Mesenchymal stem cell (in vitro differentiated cells and primary cell): ENCODE measurements at regions not wholly inside any gene's neighbourhood (a gene's known extent, or its start where the extent isn't known, plus 50 kb on each side); places are given as distances from the start of the nearest gene placed in this dataset.
"Not testable (repeated sequence)": the region's sequence is repeated elsewhere in the genome, so short reads cannot be mapped to it uniquely, and the experiment has no call there.

Experiments
- DNase-seq: peaks from one replicate; pipeline ENCODE4 v3.0.0-alpha.2; 2013
- H2AFZ ChIP-seq: one replicate; pipeline ENCODE4 v1.6.1; 2013; ENCODE audit warnings: low read depth, mild to moderate bottlenecking, control low read depth, inconsistent platforms, low read length, moderate library complexity
- H2AK5ac ChIP-seq: 2 replicates; pipeline ENCODE4 v1.6.1; 2013; ENCODE audit warnings: low read length, moderate library complexity, mild to moderate bottlenecking, inconsistent platforms; ENCODE audit not compliant: severe bottlenecking
- H2BK120ac ChIP-seq: one replicate; pipeline ENCODE4 v1.6.1; 2013; ENCODE audit warnings: low read depth, mild to moderate bottlenecking, inconsistent platforms, low read length, moderate library complexity
- H2BK12ac ChIP-seq, 2 experiments: one replicate each; pipeline ENCODE4 v1.6.1; 2013; ENCODE audit warnings: inconsistent platforms in 2 of 2, low read length in 2 of 2, mild to moderate bottlenecking in 2 of 2, moderate library complexity in 2 of 2, control low read depth in 1 of 2
- H2BK15ac ChIP-seq: one replicate; pipeline ENCODE4 v1.6.1; 2013; ENCODE audit warnings: mild to moderate bottlenecking, low read depth, inconsistent platforms; ENCODE audit not compliant: poor library complexity, severe bottlenecking
- H2BK5ac ChIP-seq: 2 replicates; pipeline ENCODE4 v1.6.1; 2013; ENCODE audit warnings: low read depth, mild to moderate bottlenecking, low read length, control low read depth, inconsistent platforms; ENCODE audit not compliant: poor library complexity, severe bottlenecking
- H3K14ac ChIP-seq, 2 experiments: one replicate each; pipeline ENCODE4 v1.6.1; 2013; ENCODE audit warnings: inconsistent platforms in 2 of 2, low read length in 2 of 2, control low read depth in 1 of 2, mild to moderate bottlenecking in 1 of 2, moderate library complexity in 1 of 2
- H3K18ac ChIP-seq, 2 experiments: one replicate each; pipeline ENCODE4 v1.6.1; 2013; ENCODE audit warnings: inconsistent platforms in 2 of 2, low read length in 2 of 2, control low read depth in 1 of 2, low read depth in 1 of 2, mild to moderate bottlenecking in 1 of 2
- H3K23ac ChIP-seq, 2 experiments: one replicate each; pipeline ENCODE4 v1.6.1; 2013; ENCODE audit warnings: inconsistent platforms in 2 of 2, low read length in 2 of 2, mild to moderate bottlenecking in 2 of 2, moderate library complexity in 2 of 2, control low read depth in 1 of 2
- H3K27ac ChIP-seq: 2 replicates; pipeline ENCODE4 v1.5.1; 2013; ENCODE audit warnings: mild to moderate bottlenecking, moderate library complexity, low read length, control low read depth, inconsistent platforms; ENCODE audit not compliant: poor library complexity, severe bottlenecking
- H3K27me3 ChIP-seq, 2 experiments: 2 replicates each; pipeline versions ENCODE4 v1.6.1 to v1.7.0; 2013; ENCODE audit warnings: low read length in 2 of 2, mild to moderate bottlenecking in 2 of 2, moderate library complexity in 2 of 2, control low read depth in 1 of 2, inconsistent platforms in 1 of 2; ENCODE audit not compliant: control insufficient read depth in 1 of 2, insufficient read depth in 1 of 2
- H3K36me3 ChIP-seq, 2 experiments: 2 replicates each; pipeline versions ENCODE4 v1.6.1 to v1.7.0; 2013; ENCODE audit warnings: low read length in 2 of 2, control low read depth in 1 of 2, inconsistent platforms in 1 of 2, low read depth in 1 of 2, mild to moderate bottlenecking in 1 of 2; ENCODE audit not compliant: insufficient read depth in 2 of 2, control insufficient read depth in 1 of 2
- H3K4ac ChIP-seq, 2 experiments: one replicate each; pipeline ENCODE4 v1.6.1; 2013; ENCODE audit warnings: inconsistent platforms in 2 of 2, low read length in 2 of 2, mild to moderate bottlenecking in 2 of 2, moderate library complexity in 2 of 2, control low read depth in 1 of 2, low read depth in 1 of 2
- H3K4me1 ChIP-seq: 2 replicates; pipeline ENCODE4 v1.6.1; 2013; ENCODE audit warnings: low read depth, low read length, control low read depth; ENCODE audit not compliant: control insufficient read depth, insufficient read depth
- H3K4me2 ChIP-seq: 2 replicates; pipeline ENCODE4 v1.6.1; 2013; ENCODE audit warnings: low read length, mild to moderate bottlenecking, inconsistent platforms; ENCODE audit not compliant: poor library complexity, severe bottlenecking
- H3K4me3 ChIP-seq, 2 experiments: 2 replicates each; pipeline versions ENCODE4 v1.5.1 to v1.7.0; 2013; ENCODE audit warnings: low read length in 2 of 2, mild to moderate bottlenecking in 2 of 2, control low read depth in 1 of 2, low read depth in 1 of 2; ENCODE audit not compliant: insufficient read depth in 1 of 2
- H3K79me1 ChIP-seq: replicated peaks from 2 replicates; pipeline ENCODE4 v1.6.1; 2013; ENCODE audit warnings: mild to moderate bottlenecking, control low read depth, low read length, inconsistent platforms; ENCODE audit not compliant: poor library complexity, severe bottlenecking
- H3K9ac ChIP-seq: 2 replicates; pipeline ENCODE4 v1.7.0; 2013; ENCODE audit warnings: mild to moderate bottlenecking, low read length, moderate library complexity
- H3K9me3 ChIP-seq: 2 replicates; pipeline ENCODE4 v1.7.0; 2013; ENCODE audit warnings: mild to moderate bottlenecking, low read length; ENCODE audit not compliant: control insufficient read depth
- H4K8ac ChIP-seq: one replicate; pipeline ENCODE4 v1.6.1; 2013; ENCODE audit warnings: inconsistent platforms, mild to moderate bottlenecking, low read length, moderate library complexity
- H4K91ac ChIP-seq: one replicate; pipeline ENCODE4 v1.6.1; 2013; ENCODE audit warnings: mild to moderate bottlenecking, low read length, inconsistent platforms
- WGBS: methylation state at CpG from one replicate; pipeline ENCODE4 v1.1.7; 2013; ENCODE audit warnings: mixed read lengths; 5-methylcytosine and 5-hydroxymethylcytosine counted together

- H2BK5ac ChIP-seq, DNase-seq, H3K36me3 ChIP-seq, H2BK120ac ChIP-seq, H3K4me3 ChIP-seq, H2BK15ac ChIP-seq, H3K79me1 ChIP-seq, H2BK12ac ChIP-seq, H2AK5ac ChIP-seq, H3K9me3 ChIP-seq, H4K8ac ChIP-seq, H3K4me1 ChIP-seq, H3K23ac ChIP-seq, H3K4me2 ChIP-seq, H3K27me3 ChIP-seq, H3K4ac ChIP-seq, H4K91ac ChIP-seq, H2AFZ ChIP-seq, H3K27ac ChIP-seq, H3K9ac ChIP-seq, H3K18ac ChIP-seq, H3K14ac ChIP-seq: not testable (repeated sequence)
- 96% methylated on average over 4 of the region's 4 CpGs for WGBS
Measured at GRCh38 chr1:173352635-173353034, 124.5 kb upstream of the PRDX6 start.

- no peak overlapping the region for H4K8ac ChIP-seq
- H3K9ac ChIP-seq: no peak overlapping the region
Measured at GRCh38 chr1:173353350-173353749, 123.8 kb upstream of the PRDX6 start.

GRCh38 chr1:173354937-173355280 is 122.2 kb upstream of the PRDX6 start:
- Histone ChIP-seq H3K36me3 (no peaks in the 10 kb centered on the region), H3K4me2 (no peak overlapping the region), H3K79me1 (peaks cover 2% of the 10 kb centered on the region), H2AFZ (no peak overlapping the region), H4K91ac (no peak overlapping the region), H3K27me3 (no peaks in the 10 kb centered on the region), H2BK120ac (no peak overlapping the region), H3K4me1 (no peaks in the 10 kb centered on the region), H2BK12ac (no peak overlapping the region), H3K14ac (no peak overlapping the region), H3K4me3 (no peak overlapping the region), H2BK5ac (no peak overlapping the region), H2BK15ac (no peak overlapping the region), H3K18ac (no peak overlapping the region), H4K8ac (no peak overlapping the region), H3K9ac (no peak overlapping the region), H3K9me3 (peaks cover 6% of the 10 kb centered on the region), H3K4ac (no peak overlapping the region), H2AK5ac (no peak overlapping the region), H3K27ac (no peak overlapping the region), H3K23ac (no peak overlapping the region)
- WGBS: 100% methylated on average over 3 of the region's 3 CpGs
- DNase-seq: no peak

More at GRCh38 chr1:173353350-173353749, 123.8 kb upstream of the PRDX6 start:
- Histone ChIP-seq H4K91ac (no peak overlapping the region), H3K4me3 (no peak overlapping the region), H2BK15ac (no peak overlapping the region), H3K4ac (no peak overlapping the region), H3K4me1 (no peaks in the 10 kb centered on the region), H3K23ac (no peak overlapping the region), H3K4me2 (no peak overlapping the region), H2BK12ac (no peak overlapping the region), H2BK120ac (no peak overlapping the region), H3K18ac (no peak overlapping the region), H2BK5ac (no peak overlapping the region), H3K9me3 (peaks cover 6% of the 10 kb centered on the region), H3K36me3 (no peaks in the 10 kb centered on the region), H2AFZ (no peak overlapping the region), H3K14ac (no peak overlapping the region), H3K27me3 (no peaks in the 10 kb centered on the region), H2AK5ac (no peak overlapping the region), H3K27ac (no peak overlapping the region), H3K79me1 (peaks cover 2% of the 10 kb centered on the region)
- DNase-seq: no peak
- over 99% methylated on average over 3 of the region's 4 CpGs for WGBS

GRCh38 chr1:173355281-173356031 is 121.7 kb upstream of the PRDX6 start:
- H3K9me3 ChIP-seq: peaks cover 6% of the 10 kb centered on the region
- H3K9ac ChIP-seq: no peak overlapping the region
- H3K4me3 ChIP-seq: no peak overlapping the region
- H3K4me2 ChIP-seq: no peak overlapping the region
- H3K27ac ChIP-seq: no peak overlapping the region
- no peak overlapping the region for H3K14ac ChIP-seq
- H3K4me1 ChIP-seq: no peaks in the 10 kb centered on the region
- H4K8ac ChIP-seq: no peak overlapping the region
- H3K79me1 ChIP-seq: peaks cover 2% of the 10 kb centered on the region
- H2BK5ac ChIP-seq: no peak overlapping the region
- no peak overlapping the region for H2AK5ac ChIP-seq
- no peak overlapping the region for H2BK15ac ChIP-seq
- H4K91ac ChIP-seq: no peak overlapping the region
- H2AFZ ChIP-seq: no peak overlapping the region
- no peak overlapping the region for H3K23ac ChIP-seq
- H2BK120ac ChIP-seq: no peak overlapping the region
- DNase-seq: no peak
- no peak overlapping the region for H2BK12ac ChIP-seq
- no peaks in the 10 kb centered on the region for H3K36me3 ChIP-seq
- H3K27me3 ChIP-seq: no peaks in the 10 kb centered on the region
- H3K4ac ChIP-seq: no peak overlapping the region
- no peak overlapping the region for H3K18ac ChIP-seq
- WGBS: 96% methylated on average over 3 of the region's 5 CpGs
